ENCODE measurements at regions not wholly inside any gene's neighbourhood (a gene's known extent, or its start where the extent isn't known, plus 50 kb on each side); places are given as distances from the start of the nearest gene placed in this dataset.

DNA sequence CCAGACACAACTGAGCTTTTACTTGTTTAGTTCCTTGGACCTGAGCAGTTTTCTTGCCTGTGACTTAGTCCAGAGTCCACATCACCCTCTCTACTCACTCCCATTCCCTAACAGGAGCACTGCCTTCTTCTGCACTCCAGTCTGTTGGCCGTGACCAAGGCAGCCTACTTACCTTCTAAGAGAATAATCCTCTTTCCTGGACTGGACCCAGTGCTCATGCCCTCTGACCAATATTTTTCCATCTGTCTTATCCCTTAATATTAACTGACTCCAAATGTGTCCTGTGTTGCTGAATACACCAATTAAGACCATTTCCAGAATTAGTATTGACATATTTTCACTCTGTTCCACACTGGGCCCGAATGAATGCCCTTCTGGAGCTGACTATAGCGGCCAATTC is 681.0 kb upstream of the KIF2B start:
- H3K4me1 Mint-ChIP-seq = no peaks in the 10 kb centered on the region
- Histone ChIP-seq H3K4me3 (replicated peaks in 1 of 3; ENCODE audit: low read depth in 2 of 3, low read length in 3 of 3) (no peak overlapping the region), H3K9ac (ENCODE audit: insufficient read depth, low read length, poor library complexity, severe bottlenecking) (no peak overlapping the region), H3K36me3 (replicated peaks in 1 of 2; ENCODE audit: control insufficient read depth in 1 of 2, insufficient read depth in 2 of 2, low read length in 2 of 2) (no peaks in the 10 kb centered on the region), H3K9me3 (replicated peaks in 1 of 2; ENCODE audit: control insufficient read depth in 1 of 2, insufficient read depth in 1 of 2, low read length in 2 of 2) (no peaks in the 10 kb centered on the region), H2AFZ (ENCODE audit: insufficient read depth, low read depth, low read length, poor library complexity, severe bottlenecking) (no peak overlapping the region), H4K20me1 (ENCODE audit: insufficient read depth, low read length) (no peaks in the 10 kb centered on the region), H3K27ac (ENCODE audit: low read depth in 1 of 2, low read length in 2 of 2) (no peak overlapping the region), H3K79me2 (ENCODE audit: insufficient read depth, low read length) (no peaks in the 10 kb centered on the region), H3K4me1 (ENCODE audit: control insufficient read depth in 1 of 2, insufficient read depth in 2 of 2, low read length in 2 of 2) (no peaks in the 10 kb centered on the region), H3K27me3 (ENCODE audit: control insufficient read depth in 2 of 2, insufficient read depth in 2 of 2, low read length in 2 of 2) (no peaks in the 10 kb centered on the region), H3K4me2 (replicated peaks; ENCODE audit: extremely low read depth, low read length, poor library complexity, severe bottlenecking) (no peak overlapping the region)
- peaks cover 0 to 5% (median 0%) of the 10 kb centered on the region in 3 donors for H3K27me3 Mint-ChIP-seq (ENCODE audit: low read depth in 3 of 3)
- 78% methylated on average over 1 of the region's 3 CpGs for WGBS (ENCODE audit: insufficient coverage)
- no peaks in the 10 kb centered on the region for H3K36me3 Mint-ChIP-seq
- no peak overlapping the region for H3K27ac Mint-ChIP-seq
- intact Hi-C loops (cut with micrococcal nuclease) = no loop called here
- no peak for DNase-seq
- TF ChIP-seq, protein P1, sequence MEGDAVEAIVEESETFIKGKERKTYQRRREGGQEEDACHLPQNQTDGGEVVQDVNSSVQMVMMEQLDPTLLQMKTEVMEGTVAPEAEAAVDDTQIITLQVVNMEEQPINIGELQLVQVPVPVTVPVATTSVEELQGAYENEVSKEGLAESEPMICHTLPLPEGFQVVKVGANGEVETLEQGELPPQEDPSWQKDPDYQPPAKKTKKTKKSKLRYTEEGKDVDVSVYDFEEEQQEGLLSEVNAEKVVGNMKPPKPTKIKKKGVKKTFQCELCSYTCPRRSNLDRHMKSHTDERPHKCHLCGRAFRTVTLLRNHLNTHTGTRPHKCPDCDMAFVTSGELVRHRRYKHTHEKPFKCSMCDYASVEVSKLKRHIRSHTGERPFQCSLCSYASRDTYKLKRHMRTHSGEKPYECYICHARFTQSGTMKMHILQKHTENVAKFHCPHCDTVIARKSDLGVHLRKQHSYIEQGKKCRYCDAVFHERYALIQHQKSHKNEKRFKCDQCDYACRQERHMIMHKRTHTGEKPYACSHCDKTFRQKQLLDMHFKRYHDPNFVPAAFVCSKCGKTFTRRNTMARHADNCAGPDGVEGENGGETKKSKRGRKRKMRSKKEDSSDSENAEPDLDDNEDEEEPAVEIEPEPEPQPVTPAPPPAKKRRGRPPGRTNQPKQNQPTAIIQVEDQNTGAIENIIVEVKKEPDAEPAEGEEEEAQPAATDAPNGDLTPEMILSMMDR (IDR thresholded peaks at IDR 0.05) = no peak
- peaks cover 0 to 3% (median 0%) of the 10 kb centered on the region in 7 donors for H3K9me3 Mint-ChIP-seq
- H3K4me3 Mint-ChIP-seq = peak overlapping the region in 1 of 2 donors; percentile 42

- no peak overlapping the region for H3K9ac ChIP-seq (ENCODE audit: insufficient read depth, low read length, poor library complexity, severe bottlenecking)
- H3K36me3 ChIP-seq (replicated peaks in 1 of 2; ENCODE audit: control insufficient read depth in 1 of 2, insufficient read depth in 2 of 2, low read length in 2 of 2) = no peaks in the 10 kb centered on the region
- no peak overlapping the region for H3K4me3 ChIP-seq (replicated peaks in 1 of 3; ENCODE audit: low read depth in 2 of 3, low read length in 3 of 3)
- H4K20me1 ChIP-seq (ENCODE audit: insufficient read depth, low read length) = no peaks in the 10 kb centered on the region
- H3K27me3 Mint-ChIP-seq (ENCODE audit: low read depth in 3 of 3) = peaks cover 0 to 5% (median 0%) of the 10 kb centered on the region in 3 donors
- intact Hi-C loops (cut with micrococcal nuclease) = no loop called here
- H3K4me1 Mint-ChIP-seq = no peaks in the 10 kb centered on the region
- H3K4me1 ChIP-seq (ENCODE audit: control insufficient read depth in 1 of 2, insufficient read depth in 2 of 2, low read length in 2 of 2) = no peaks in the 10 kb centered on the region
- no peaks in the 10 kb centered on the region for H3K27me3 ChIP-seq (ENCODE audit: control insufficient read depth in 2 of 2, insufficient read depth in 2 of 2, low read length in 2 of 2)
- no peak overlapping the region for H3K27ac ChIP-seq (ENCODE audit: low read depth in 1 of 2, low read length in 2 of 2)
- no peak overlapping the region for H3K4me2 ChIP-seq (replicated peaks; ENCODE audit: extremely low read depth, low read length, poor library complexity, severe bottlenecking)
- peaks cover 0 to 3% (median 0%) of the 10 kb centered on the region in 7 donors for H3K9me3 Mint-ChIP-seq
- H3K79me2 ChIP-seq (ENCODE audit: insufficient read depth, low read length) = no peaks in the 10 kb centered on the region
- H3K36me3 Mint-ChIP-seq = no peaks in the 10 kb centered on the region
- H2AFZ ChIP-seq (ENCODE audit: insufficient read depth, low read depth, low read length, poor library complexity, severe bottlenecking) = no peak overlapping the region
- H3K27ac Mint-ChIP-seq = no peak overlapping the region
- H3K4me3 Mint-ChIP-seq = no peak overlapping the region
- H3K9me3 ChIP-seq (replicated peaks in 1 of 2; ENCODE audit: control insufficient read depth in 1 of 2, insufficient read depth in 1 of 2, low read length in 2 of 2) = no peaks in the 10 kb centered on the region
- TF ChIP-seq, protein P1 (IDR thresholded peaks at IDR 0.05) = no peak
- 61% methylated on average over 3 of the region's 3 CpGs for WGBS (ENCODE audit: insufficient coverage)
- no peak for DNase-seq
Observed at GRCh38 chr17:53141280-53141679, 681.4 kb upstream of the KIF2B start.
